Suprapubic skin (tissue), 4 donors: ENCODE measurements at regions not wholly inside any gene's neighbourhood (a gene's known extent, or its start where the extent isn't known, plus 50 kb on each side); places are given as distances from the start of the nearest gene placed in this dataset.

ENCODE experiments used
- DNase-seq, 2 donors: peaks; one replicate each; pipeline ENCODE4 v3.0.0-alpha.2; 2019; ENCODE audit warnings: low spot score in 2 of 2
- H3K27ac ChIP-seq: fragments of 200-600 bp; sonication (generic); one replicate; pipeline ENCODE4 v1.5.1; 2019
- H3K27me3 ChIP-seq: fragments of 200-600 bp; sonication (generic); one replicate; pipeline ENCODE4 v1.5.1; 2019
- H3K36me3 ChIP-seq: fragments of 200-600 bp; sonication (generic); one replicate; pipeline ENCODE4 v1.5.1; 2019
- H3K4me1 ChIP-seq: fragments of 200-600 bp; sonication (generic); one replicate; pipeline ENCODE4 v1.5.1; 2019
- H3K4me3 ChIP-seq: fragments of 200-600 bp; sonication (generic); one replicate; pipeline ENCODE4 v1.5.1; 2019; ENCODE audit warnings: mild to moderate bottlenecking
- H3K9me3 ChIP-seq: fragments of 200-600 bp; sonication (generic); one replicate; pipeline ENCODE4 v1.5.1; 2019
- CTCF ChIP-seq, 2 donors: fragments of 200-600 bp in 1 of 2; fragments of 450-650 bp in 1 of 2; sonication (generic) in 1 of 2; IDR thresholded peaks; one replicate each; pipeline ENCODE4 v1.5.1; 2016 to 2019; ENCODE audit warnings: antibody characterized with exemption in 2 of 2, mild to moderate bottlenecking in 1 of 2, moderate library complexity in 1 of 2
- EP300 ChIP-seq: sonication (generic); formaldehyde crosslinking; IDR thresholded peaks from one replicate; pipeline ENCODE4 v1.6.1; 2017; ENCODE audit warnings: antibody characterized with exemption
- POLR2A ChIP-seq, 2 donors: fragments of 450-650 bp; IDR thresholded peaks; one replicate each; pipeline ENCODE4 v1.6.1; 2017; ENCODE audit warnings: antibody characterized with exemption in 2 of 2, mild to moderate bottlenecking in 2 of 2, moderate library complexity in 2 of 2
- POLR2AphosphoS5 ChIP-seq, 3 donors: sonication (generic); formaldehyde crosslinking; IDR thresholded peaks; one replicate each; pipeline ENCODE4 v1.6.1; 2017; ENCODE audit warnings: antibody characterized with exemption in 3 of 3
- WGBS: methylation state at CpG from one replicate; pipeline ENCODE4 v1.1.5; 2018; 5-methylcytosine and 5-hydroxymethylcytosine counted together

DNA sequence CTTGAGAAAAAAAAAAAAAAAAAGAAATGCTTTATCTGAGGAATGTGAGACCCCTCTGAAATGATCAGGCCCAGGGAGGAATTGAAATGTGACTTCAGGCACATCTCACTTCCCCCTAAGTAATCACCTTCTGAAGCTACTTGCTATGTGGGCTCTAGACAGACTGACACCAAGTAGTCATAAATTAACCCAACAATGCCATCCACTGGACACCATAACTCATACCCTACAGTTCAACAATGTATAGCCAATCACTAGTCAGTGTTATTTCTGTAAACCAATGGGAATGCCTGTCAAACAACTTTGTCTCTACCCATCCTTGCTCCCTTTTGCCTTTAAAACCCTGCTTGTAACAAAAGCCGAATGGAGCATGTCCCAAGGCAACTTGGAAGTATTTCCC lies 182.7 kb upstream of the TMPO start:
- H3K27me3 ChIP-seq = no peaks in the 10 kb centered on the region
- TF ChIP-seq CTCF (IDR thresholded peaks at IDR 0.05) (no peak), POLR2A (IDR thresholded peaks at IDR 0.05) (no peak), EP300 (no peak), POLR2AphosphoS5 (IDR thresholded peaks at IDR 0.05) (no peak)
- DNase-seq = no peak
- 67% methylated on average over 1 of the region's 1 CpG for WGBS
- no peaks in the 10 kb centered on the region for H3K4me1 ChIP-seq
- no peaks in the 10 kb centered on the region for H3K36me3 ChIP-seq
- H3K4me3 ChIP-seq = no peak overlapping the region
- H3K9me3 ChIP-seq = no peaks in the 10 kb centered on the region
- H3K27ac ChIP-seq = no peak overlapping the region

GRCh38 chr12:98334768-98335167 lies 180.6 kb upstream of the TMPO start:
- 86% methylated on average over 3 of the region's 3 CpGs for WGBS
- TF ChIP-seq POLR2A (IDR thresholded peaks at IDR 0.05) (no peak), EP300 (no peak), POLR2AphosphoS5 (IDR thresholded peaks at IDR 0.05) (no peak), CTCF (IDR thresholded peaks at IDR 0.05) (no peak)
- no peaks in the 10 kb centered on the region for H3K27me3 ChIP-seq
- no peak for DNase-seq
- no peaks in the 10 kb centered on the region for H3K36me3 ChIP-seq
- no peak overlapping the region for H3K27ac ChIP-seq
- H3K9me3 ChIP-seq = no peaks in the 10 kb centered on the region
- H3K4me3 ChIP-seq = no peak overlapping the region
- no peaks in the 10 kb centered on the region for H3K4me1 ChIP-seq

- DNase-seq = no peak
- no peaks in the 10 kb centered on the region for H3K36me3 ChIP-seq
- H3K4me3 ChIP-seq = no peak overlapping the region
- no peaks in the 10 kb centered on the region for H3K27me3 ChIP-seq
- H3K27ac ChIP-seq = no peak overlapping the region
- no peaks in the 10 kb centered on the region for H3K9me3 ChIP-seq
- 73% methylated on average over 6 of the region's 6 CpGs for WGBS
- H3K4me1 ChIP-seq = no peaks in the 10 kb centered on the region
- no peak for TF ChIP-seq CTCF (IDR thresholded peaks at IDR 0.05)
- no peak for TF ChIP-seq POLR2A (IDR thresholded peaks at IDR 0.05)
- no peak for TF ChIP-seq EP300
- TF ChIP-seq POLR2AphosphoS5 (IDR thresholded peaks at IDR 0.05) = no peak
These were observed 174.4 kb upstream of the TMPO start for GRCh38 chr12:98341026-98341425.

- Histone ChIP-seq H3K4me1 (no peaks in the 10 kb centered on the region), H3K9me3 (no peaks in the 10 kb centered on the region), H3K4me3 (no peak overlapping the region), H3K27ac (no peak overlapping the region), H3K27me3 (no peaks in the 10 kb centered on the region), H3K36me3 (no peaks in the 10 kb centered on the region)
- TF ChIP-seq EP300 (no peak), POLR2AphosphoS5 (IDR thresholded peaks at IDR 0.05) (no peak), CTCF (IDR thresholded peaks at IDR 0.05) (no peak), POLR2A (IDR thresholded peaks at IDR 0.05) (no peak)
- DNase-seq = no peak
- 53% methylated on average over 3 of the region's 3 CpGs for WGBS
These were observed 173.7 kb upstream of the TMPO start for GRCh38 chr12:98341732-98342131.

GRCh38 chr12:98343002-98343567 lies 172.3 kb upstream of the TMPO start:
- H3K4me3 ChIP-seq = no peak overlapping the region
- no peak overlapping the region for H3K27ac ChIP-seq
- no peaks in the 10 kb centered on the region for H3K4me1 ChIP-seq
- no peaks in the 10 kb centered on the region for H3K36me3 ChIP-seq
- H3K9me3 ChIP-seq = no peaks in the 10 kb centered on the region
- 82% methylated on average over 4 of the region's 4 CpGs for WGBS
- H3K27me3 ChIP-seq = no peaks in the 10 kb centered on the region
- no peak for DNase-seq
- TF ChIP-seq EP300 (no peak), POLR2A (IDR thresholded peaks at IDR 0.05) (no peak), POLR2AphosphoS5 (IDR thresholded peaks at IDR 0.05) (no peak), CTCF (IDR thresholded peaks at IDR 0.05) (no peak)
